HepG2 (cell line): ENCODE measurements at regions not wholly inside any gene's neighbourhood (a gene's known extent, or its start where the extent isn't known, plus 50 kb on each side); places are given as distances from the start of the nearest gene placed in this dataset.

Experiments
- TCF12 ChIP-seq, 2 experiments: fragments of 450-650 bp in 1 of 2; sonication (generic) in 1 of 2; formaldehyde crosslinking in 1 of 2; IDR thresholded peaks; 2 replicates each; pipeline versions ENCODE4 v1.6.1 to v1.8.0; 2017 to 2022; ENCODE audit warnings: antibody characterized with exemption in 1 of 2, mild to moderate bottlenecking in 1 of 2, missing genetic modification reagents in 1 of 2, moderate library complexity in 1 of 2
- ZNF766 ChIP-seq: sonication (generic); formaldehyde crosslinking; IDR thresholded peaks from 2 replicates; pipeline ENCODE4 v1.5.0; 2020; ENCODE audit warnings: missing genetic modification reagents, borderline replicate concordance

- TF ChIP-seq TCF12 (IDR thresholded peaks at IDR 0.05) (no peak), TCF12 (CRISPR knock-in tag; IDR thresholded peaks at IDR 0.05) (no peak), ZNF766 (no peak)
These were observed 335.7 kb downstream of the RFC3 start for GRCh38 chr13:34153428-34154180.
